ENCODE measurements at regions not wholly inside any gene's neighbourhood (a gene's known extent, or its start where the extent isn't known, plus 50 kb on each side); places are given as distances from the start of the nearest gene placed in this dataset.

- TF ChIP-seq RFX5 (IDR thresholded peaks at IDR 0.05) (no peak), RAD21 (conservative IDR thresholded peaks at IDR 0.05 in 1 of 2, IDR thresholded peaks at IDR 0.05 in 1 of 2) (peak in 1 of 2 experiments; percentile 62; a peak in 4 of 5 replicates), ELK1 (IDR thresholded peaks at IDR 0.05; ENCODE audit: low read depth, low read length) (no peak), SREBF2 (IDR thresholded peaks at IDR 0.05) (no peak), NPAS2 (CRISPR knock-in tag; IDR thresholded peaks at IDR 0.05; ENCODE audit: borderline replicate concordance) (no peak), PBX3 (IDR thresholded peaks at IDR 0.05) (no peak), USF2 (IDR thresholded peaks at IDR 0.05) (no peak), BHLHE40 (IDR thresholded peaks at IDR 0.05; ENCODE audit: low read depth, low read length) (no peak), CBX2 (IDR thresholded peaks at IDR 0.05; ENCODE audit: borderline replicate concordance, low read depth) (no peak), E2F6 (IDR thresholded peaks at IDR 0.05; ENCODE audit: borderline replicate concordance, low read depth) (no peak), POLR2AphosphoS2 (conservative IDR thresholded peaks at IDR 0.05; ENCODE audit: low read length) (no peak), ZSCAN20 (CRISPR knock-in tag; IDR thresholded peaks at IDR 0.05) (no peak), CEBPB (IDR thresholded peaks at IDR 0.05) (peak; percentile 83 to 87), EP300 (IDR thresholded peaks at IDR 0.05) (peak; percentile 89 to 94; a peak in 4 of 5 replicates)
Observed at GRCh38 chr1:218865591-218865990, 308.1 kb upstream of the LYPLAL1 start (continued).

- no peak for ATAC-seq
- H3K9me3 ChIP-seq, result no peaks in the 10 kb centered on the region
- ChIA-PET POLR2A (interaction anchor here (2.4 kb wide), 1 partner anchor 43 kb away, joined by 5 read pairs; no protein-coding TSS in a partner anchor), CTCF (no interaction called here)
- WGBS (ENCODE audit: missing lambda C conversion rate), result 77% methylated on average over 1 of the region's 1 CpG
- no peak for DNase-seq (ENCODE audit: low read depth in 1 of 2, low spot score in 1 of 2)
- H3K4me2 ChIP-seq, result peak overlapping the region; percentile 63; the same call in 1 of the 3 replicates
- FAIRE-seq, result no peak
- peaks cover 28% of the 10 kb centered on the region for H3K4me1 ChIP-seq
- TF ChIP-seq CHD2 (IDR thresholded peaks at IDR 0.05; ENCODE audit: low read length, partially characterized antibody) (no peak), GATA3 (IDR thresholded peaks at IDR 0.05; ENCODE audit: borderline replicate concordance) (peak; percentile 18; the same call in 1 of the 2 replicates)
- H3K27ac ChIP-seq, result peak overlapping the region; percentile 79 to 80
- H3K4me3 ChIP-seq, result no peak overlapping the region
Observed at GRCh38 chr1:218866507-218866906, 307.2 kb upstream of the LYPLAL1 start.

- 54% methylated on average over 3 of the region's 3 CpGs for WGBS (ENCODE audit: missing lambda C conversion rate)
- TF ChIP-seq NR3C1 (IDR thresholded peaks at IDR 0.05) (no peak), USF2 (IDR thresholded peaks at IDR 0.05) (no peak), SMC3 (IDR thresholded peaks at IDR 0.05) (no peak), JUNB (IDR thresholded peaks at IDR 0.05) (no peak), BHLHE40 (IDR thresholded peaks at IDR 0.05; ENCODE audit: low read depth, low read length) (no peak), RARB (CRISPR knock-in tag; IDR thresholded peaks at IDR 0.05) (no peak), PBX3 (IDR thresholded peaks at IDR 0.05) (no peak), NFE2L2 (conservative IDR thresholded peaks at IDR 0.05; ENCODE audit: low read length) (no peak), RCOR1 (IDR thresholded peaks at IDR 0.05; ENCODE audit: low read depth, low read length) (no peak)
- no peak for DNase-seq (ENCODE audit: low read depth in 1 of 2, low spot score in 1 of 2)
Observed at GRCh38 chr1:218867066-218867465, 306.6 kb upstream of the LYPLAL1 start.

More at GRCh38 chr1:218867066-218867465, 306.6 kb upstream of the LYPLAL1 start:
- Histone ChIP-seq H3K9me3 (no peaks in the 10 kb centered on the region), H3K4me3 (no peak overlapping the region), H3K27ac (peak overlapping the region; percentile 79 to 80; a peak in 5 of 6 replicates), H3K4me1 (peaks cover 28% of the 10 kb centered on the region), H3K4me2 (no peak overlapping the region)
- FAIRE-seq, result no peak
- ATAC-seq, result no peak
- POLR2A ChIA-PET, result interaction anchor here (2.4 kb wide), 1 partner anchor 44 kb away, joined by 5 read pairs; no protein-coding TSS in a partner anchor
- CTCF ChIA-PET, result no interaction called here
